IMR-90 (cell line): ENCODE measurements at regions not wholly inside any gene's neighbourhood (a gene's known extent, or its start where the extent isn't known, plus 50 kb on each side); places are given as distances from the start of the nearest gene placed in this dataset.
"Not testable (repeated sequence)": the region's sequence is repeated elsewhere in the genome, so short reads cannot be mapped to it uniquely, and the experiment has no call there.

Experiments
- MAFK ChIP-seq: IDR thresholded peaks from 2 replicates; pipeline ENCODE4 v1.6.1; 2012; ENCODE audit warnings: low read depth, low read length, improper control_type of control experiment
- POLR2A ChIP-seq: IDR thresholded peaks from 2 replicates; pipeline ENCODE4 v1.6.1; 2012; ENCODE audit warnings: mild to moderate bottlenecking, low read depth, low read length
- RAD21 ChIP-seq: IDR thresholded peaks from 2 replicates; pipeline ENCODE4 v1.6.1; 2012; ENCODE audit warnings: low read length, improper control_type of control experiment
- SMC3 ChIP-seq: fragments of 150-350 bp; IDR thresholded peaks from 2 replicates; pipeline ENCODE4 v1.6.1; 2016; ENCODE audit warnings: low read depth, mild to moderate bottlenecking, antibody characterized with exemption, low read length, moderate library complexity
- TF ChIP-seq, protein P1 (sequence below): conservative IDR thresholded peaks from 2 replicates; pipeline ENCODE4 v1.5.1; 2012; ENCODE audit warnings: mild to moderate bottlenecking, low read depth, low read length, improper control_type of control experiment

- not testable (repeated sequence) for TF ChIP-seq SMC3, POLR2A, RAD21, MAFK
- TF ChIP-seq, protein P1, sequence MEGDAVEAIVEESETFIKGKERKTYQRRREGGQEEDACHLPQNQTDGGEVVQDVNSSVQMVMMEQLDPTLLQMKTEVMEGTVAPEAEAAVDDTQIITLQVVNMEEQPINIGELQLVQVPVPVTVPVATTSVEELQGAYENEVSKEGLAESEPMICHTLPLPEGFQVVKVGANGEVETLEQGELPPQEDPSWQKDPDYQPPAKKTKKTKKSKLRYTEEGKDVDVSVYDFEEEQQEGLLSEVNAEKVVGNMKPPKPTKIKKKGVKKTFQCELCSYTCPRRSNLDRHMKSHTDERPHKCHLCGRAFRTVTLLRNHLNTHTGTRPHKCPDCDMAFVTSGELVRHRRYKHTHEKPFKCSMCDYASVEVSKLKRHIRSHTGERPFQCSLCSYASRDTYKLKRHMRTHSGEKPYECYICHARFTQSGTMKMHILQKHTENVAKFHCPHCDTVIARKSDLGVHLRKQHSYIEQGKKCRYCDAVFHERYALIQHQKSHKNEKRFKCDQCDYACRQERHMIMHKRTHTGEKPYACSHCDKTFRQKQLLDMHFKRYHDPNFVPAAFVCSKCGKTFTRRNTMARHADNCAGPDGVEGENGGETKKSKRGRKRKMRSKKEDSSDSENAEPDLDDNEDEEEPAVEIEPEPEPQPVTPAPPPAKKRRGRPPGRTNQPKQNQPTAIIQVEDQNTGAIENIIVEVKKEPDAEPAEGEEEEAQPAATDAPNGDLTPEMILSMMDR: not testable (repeated sequence)
Measured at GRCh38 chr4:4021161-4021560, 205.6 kb downstream of the OTOP1 start.
